ENCODE measurements at regions not wholly inside any gene's neighbourhood (a gene's known extent, or its start where the extent isn't known, plus 50 kb on each side); places are given as distances from the start of the nearest gene placed in this dataset.
"Not testable (repeated sequence)": the region's sequence is repeated elsewhere in the genome, so short reads cannot be mapped to it uniquely, and the experiment has no call there.

DNA sequence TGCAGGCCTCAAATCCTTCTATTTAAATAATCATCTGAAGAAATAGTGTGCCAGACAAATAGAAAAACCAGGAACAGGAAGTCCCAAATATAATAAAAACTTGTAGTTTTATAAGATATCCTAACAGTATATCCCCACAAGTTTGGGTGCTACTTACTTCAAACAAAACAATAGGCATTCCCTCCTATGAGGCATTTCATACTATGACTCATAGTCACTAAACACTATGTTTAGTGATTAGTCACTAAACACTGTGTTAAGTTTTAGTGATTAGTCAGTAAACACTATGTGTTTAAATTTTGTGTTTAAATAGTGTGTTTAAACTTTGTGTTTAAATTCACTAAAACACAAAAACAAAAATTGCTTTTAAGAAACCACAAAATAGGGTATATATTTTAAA, 407.0 kb upstream of the CDH19 start:
- no peak for DNase-seq (ENCODE audit: low read depth in 2 of 2)

DNA sequence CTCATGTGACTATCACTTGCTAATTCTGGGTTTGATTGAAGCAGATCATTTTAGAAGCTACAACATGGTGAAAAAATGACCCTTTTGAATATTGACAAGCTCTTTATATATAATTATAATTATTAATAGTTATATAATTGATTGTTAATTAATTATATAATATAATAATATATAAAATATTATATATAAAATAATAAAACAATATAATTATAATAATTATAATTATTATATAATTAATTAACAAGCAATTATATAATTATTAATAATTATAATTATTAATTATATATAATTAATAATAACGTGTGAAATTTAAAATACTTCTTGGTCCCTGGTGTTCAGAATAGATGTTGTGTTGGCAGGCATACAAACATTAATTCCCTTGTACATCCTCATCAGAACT, 404.1 kb upstream of the CDH19 start:
- DNase-seq (ENCODE audit: low read depth in 2 of 2): no peak

- DNase-seq (ENCODE audit: low read depth in 2 of 2): no peak
Observed at GRCh38 chr18:67007085-67007484, 403.2 kb upstream of the CDH19 start.

GRCh38 chr18:67001052-67001451, 397.2 kb upstream of the CDH19 start:
- no peak for DNase-seq (ENCODE audit: low read depth in 2 of 2)

- no peak for DNase-seq (ENCODE audit: low read depth in 2 of 2)
Observed at GRCh38 chr18:66999003-66999402, 395.1 kb upstream of the CDH19 start.

DNA sequence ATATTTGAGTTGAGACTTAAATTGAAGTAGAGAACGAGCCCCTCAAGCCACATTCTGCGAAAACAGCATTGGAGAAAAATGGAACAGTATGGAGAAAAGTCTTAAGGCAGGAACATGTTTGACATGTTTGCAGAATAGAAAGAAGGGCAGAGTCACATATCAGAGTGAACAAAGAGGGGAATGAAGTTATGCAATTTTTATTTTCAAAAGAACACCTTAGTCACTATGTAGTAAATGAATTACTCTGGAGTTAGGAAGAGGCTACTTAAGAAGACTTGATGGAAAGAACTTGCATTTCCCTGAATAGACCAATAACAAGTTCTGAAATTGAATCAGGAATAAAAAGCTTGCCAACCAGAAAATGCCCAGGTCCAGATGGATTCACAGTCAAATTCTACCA, 391.4 kb upstream of the CDH19 start:
- DNase-seq (ENCODE audit: low read depth in 2 of 2): no peak

GRCh38 chr18:66994790-66995189, 390.9 kb upstream of the CDH19 start:
- no peak for DNase-seq (ENCODE audit: low read depth in 2 of 2)

- DNase-seq (ENCODE audit: low read depth in 2 of 2): no peak
Observed at GRCh38 chr18:66993492-66993891, 389.6 kb upstream of the CDH19 start.

DNA sequence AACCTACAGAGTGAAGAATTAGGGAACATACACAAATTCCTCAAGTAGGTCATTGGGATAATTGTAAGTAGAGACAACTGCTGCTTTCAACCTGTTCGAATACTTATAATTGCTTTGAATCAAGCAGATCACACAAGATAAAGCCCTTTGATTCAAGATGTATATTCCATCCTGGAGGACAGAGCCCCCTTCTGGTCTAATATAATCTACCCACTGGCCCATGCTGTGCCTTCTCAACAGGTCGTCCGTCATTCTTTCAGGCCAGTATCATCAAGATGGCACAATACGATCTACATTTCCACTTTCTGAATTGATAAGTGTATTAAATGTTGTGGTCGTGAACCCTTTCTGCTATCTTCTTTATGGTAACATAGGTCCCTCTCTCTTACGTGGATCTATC, 387.0 kb upstream of the CDH19 start:
- no peak for DNase-seq (ENCODE audit: low read depth in 2 of 2)

DNA sequence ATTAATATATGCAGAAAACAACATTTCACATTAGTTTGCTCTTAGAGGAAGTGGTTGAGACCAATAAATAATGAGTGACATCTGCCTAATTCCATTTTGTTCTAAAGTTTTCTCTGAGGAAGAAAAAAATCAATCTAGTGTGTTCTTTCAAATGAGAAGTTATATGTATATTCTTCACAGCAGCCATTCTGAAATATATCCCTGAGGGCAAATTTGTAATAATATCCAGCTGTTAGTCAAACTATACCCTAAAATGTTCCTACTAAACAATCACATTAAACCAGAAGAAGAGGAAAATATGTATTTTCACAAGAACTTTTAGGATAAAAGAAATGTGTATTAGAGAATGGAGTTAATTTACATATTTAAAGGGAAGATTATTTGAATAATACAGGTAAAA, 375.1 kb upstream of the CDH19 start:
- no peak for DNase-seq (ENCODE audit: low read depth in 2 of 2)

DNA sequence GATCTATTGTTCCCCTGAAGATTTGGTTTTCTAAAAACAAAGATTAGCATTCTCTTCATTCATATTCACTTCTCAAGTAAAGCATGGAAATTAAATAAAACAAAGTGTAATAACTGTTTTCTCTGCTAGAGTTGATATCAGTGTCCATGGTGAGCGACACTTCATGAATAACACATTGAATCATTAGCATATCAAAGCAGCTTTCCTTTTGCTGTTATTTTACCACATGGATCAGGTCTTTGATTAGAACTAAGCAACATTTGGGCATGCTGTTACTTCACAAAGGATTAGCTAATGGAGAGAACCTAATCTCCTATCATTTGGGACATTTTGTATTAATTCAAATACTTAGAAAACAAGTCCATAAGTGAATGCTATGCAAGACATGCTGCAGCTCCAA, 368.8 kb upstream of the CDH19 start:
- DNase-seq (ENCODE audit: low read depth in 2 of 2): no peak

DNA sequence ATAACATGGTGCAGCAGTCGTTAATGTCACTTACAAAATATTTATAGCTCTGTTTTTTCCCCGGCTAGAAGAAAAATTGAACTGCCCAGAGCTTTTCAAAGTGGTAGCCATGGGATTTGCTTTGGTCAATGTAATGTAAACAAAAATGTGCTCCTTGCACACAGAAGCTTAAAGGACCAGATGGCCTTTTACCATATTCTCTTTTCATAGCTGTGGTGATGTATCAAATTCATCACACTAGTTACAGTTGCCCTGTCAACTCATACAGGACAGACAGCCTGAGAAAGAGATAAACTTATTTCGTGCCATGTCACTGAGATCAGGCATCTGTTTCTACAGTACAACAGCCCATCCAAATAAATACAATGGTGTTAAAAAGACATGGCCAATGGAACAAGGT, 368.1 kb upstream of the CDH19 start:
- DNase-seq (ENCODE audit: low read depth in 2 of 2): no peak

GRCh38 chr18:66966171-66966570, 362.3 kb upstream of the CDH19 start:
- no peak for DNase-seq (ENCODE audit: low read depth in 2 of 2)

GRCh38 chr18:66958309-66958708, 354.4 kb upstream of the CDH19 start:
- no peak for DNase-seq (ENCODE audit: low read depth in 2 of 2)

GRCh38 chr18:66951750-66952149, 347.9 kb upstream of the CDH19 start:
- no peak for DNase-seq (ENCODE audit: low read depth in 2 of 2)

GRCh38 chr18:66949419-66949818, 345.5 kb upstream of the CDH19 start:
- DNase-seq (ENCODE audit: low read depth in 2 of 2): no peak

DNA sequence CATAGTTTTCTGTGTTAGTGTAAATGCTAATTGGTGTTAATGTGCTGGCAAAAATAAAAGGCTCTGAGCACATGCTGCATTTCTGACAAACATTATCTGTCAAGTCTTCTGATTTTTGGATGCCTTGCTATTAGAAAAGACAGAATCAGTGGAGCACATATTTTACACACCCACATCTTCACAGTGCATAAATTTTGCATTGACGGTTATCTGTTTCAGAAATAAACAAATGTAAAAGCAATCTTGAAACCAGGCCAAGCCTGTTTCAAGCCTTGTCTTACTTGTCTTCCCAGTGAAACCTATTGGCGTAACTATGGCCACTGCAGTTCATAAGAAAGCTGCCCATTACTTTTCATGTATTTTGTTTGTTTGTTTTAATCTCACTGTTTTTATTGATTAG, 333.7 kb upstream of the CDH19 start:
- no peak for DNase-seq (ENCODE audit: low read depth in 2 of 2)

- no peak for DNase-seq (ENCODE audit: low read depth in 2 of 2)
Observed at GRCh38 chr18:66931010-66931409, 327.1 kb upstream of the CDH19 start.

DNA sequence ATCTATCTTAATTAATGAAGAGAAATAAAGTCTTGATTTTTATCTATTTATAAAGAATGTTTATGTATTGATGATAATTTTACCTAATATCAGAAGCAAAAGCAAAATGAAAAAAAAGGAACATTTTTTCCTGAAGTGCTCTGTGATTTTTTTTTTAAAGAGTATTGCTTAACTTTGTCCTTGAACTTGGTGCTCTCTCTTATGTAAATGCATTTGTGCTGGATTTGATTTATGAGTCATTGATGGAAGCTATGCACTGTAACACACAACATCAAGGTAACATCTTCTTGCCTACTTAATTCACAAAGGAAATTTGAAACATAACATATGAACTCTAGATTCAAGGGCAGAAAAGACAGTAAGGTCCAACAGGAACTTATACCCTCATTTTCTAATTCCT, 312.9 kb upstream of the CDH19 start:
- DNase-seq (ENCODE audit: low read depth in 2 of 2): no peak

- DNase-seq (ENCODE audit: low read depth in 2 of 2): no peak
Observed at GRCh38 chr18:66900837-66901236, 296.9 kb upstream of the CDH19 start.

DNA sequence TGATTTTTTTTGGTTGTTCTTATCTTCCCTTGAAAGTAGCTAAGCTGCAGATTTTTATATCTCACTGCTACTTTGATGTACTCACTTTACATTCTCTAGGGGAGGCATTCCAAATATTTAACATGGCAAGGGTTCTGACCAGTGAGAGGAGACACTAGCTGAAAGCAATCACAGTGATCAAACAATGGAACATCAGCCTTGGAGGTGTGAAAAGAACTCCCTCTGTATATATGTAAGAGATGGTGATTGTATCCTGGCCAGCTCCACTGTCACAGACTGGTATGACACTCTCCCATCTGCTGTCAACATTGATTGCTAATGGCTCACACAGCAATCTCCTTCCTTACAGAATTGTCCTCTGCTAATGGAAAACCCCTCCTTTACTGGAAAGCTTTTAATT, 291.7 kb upstream of the CDH19 start:
- no peak for DNase-seq (ENCODE audit: low read depth in 2 of 2)

GRCh38 chr18:66894851-66895250, 291.0 kb upstream of the CDH19 start:
- no peak for DNase-seq (ENCODE audit: low read depth in 2 of 2)

- DNase-seq (ENCODE audit: low read depth in 2 of 2): not testable (repeated sequence)
Observed at GRCh38 chr18:66892388-66892787, 288.5 kb upstream of the CDH19 start.

- DNase-seq (ENCODE audit: low read depth in 2 of 2): no peak
Observed at GRCh38 chr18:66874812-66875474, 271.1 kb upstream of the CDH19 start.
